Dendritic cell treated with granulocyte-macrophage colony-stimulating factor and Interleukin-4, amounts not matched to agents 40 ng/mL and 50 ng/mL, for 4 days (primary cell): ENCODE measurements at regions not wholly inside any gene's neighbourhood (a gene's known extent, or its start where the extent isn't known, plus 50 kb on each side); places are given as distances from the start of the nearest gene placed in this dataset.
"Not testable (repeated sequence)": the region's sequence is repeated elsewhere in the genome, so short reads cannot be mapped to it uniquely, and the experiment has no call there.

Experiments used
- H3K27ac Mint-ChIP-seq: one replicate; pipeline ENCODE4 v1.8.0; 2022; ENCODE audit warnings: mild to moderate bottlenecking, mixed read lengths
- H3K27me3 Mint-ChIP-seq: one replicate; pipeline ENCODE4 v1.8.0; 2022; ENCODE audit warnings: mild to moderate bottlenecking, mixed read lengths
- H3K36me3 Mint-ChIP-seq: one replicate; pipeline ENCODE4 v1.8.0; 2022; ENCODE audit warnings: low read depth, mixed read lengths
- H3K4me1 Mint-ChIP-seq: one replicate; pipeline ENCODE4 v1.8.0; 2022; ENCODE audit warnings: low read depth, mixed read lengths
- H3K4me3 Mint-ChIP-seq: one replicate; pipeline ENCODE4 v1.8.0; 2022; ENCODE audit warnings: mild to moderate bottlenecking, moderate library complexity, mixed read lengths
- H3K9me3 Mint-ChIP-seq: one replicate; pipeline ENCODE4 v1.8.0; 2022; ENCODE audit warnings: mixed read lengths
- intact Hi-C: fragments of 100-400 bp; cut with micrococcal nuclease; formaldehyde crosslinking; loops from one replicate; pipeline ENCODE4 v1.15.0; 2022

DNA sequence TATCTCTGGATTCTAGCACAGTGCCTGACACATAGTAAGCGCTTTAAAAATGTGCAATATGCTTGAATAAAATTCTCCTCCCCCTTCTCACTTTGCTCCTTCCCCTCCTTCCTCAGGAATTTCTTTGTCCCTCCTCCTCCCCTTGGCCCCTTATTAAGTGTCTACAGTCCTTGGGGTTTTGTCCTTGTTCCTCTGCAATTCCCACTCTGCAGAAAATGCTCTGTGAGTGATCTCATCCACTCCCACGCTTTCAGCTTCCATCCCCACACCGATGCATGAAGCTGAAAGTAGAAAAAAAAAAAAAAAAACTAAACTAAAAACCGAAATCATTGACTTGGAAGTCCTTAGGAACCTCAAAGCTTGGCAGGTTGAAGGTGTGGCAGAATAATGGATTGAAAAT, 273.6 kb downstream of the RRAGC start:
- intact Hi-C loops = loop anchor here (10.0 kb wide), 1 partner anchor 551 kb away; no protein-coding TSS in a partner anchor
- H3K9me3 Mint-ChIP-seq = no peaks in the 10 kb centered on the region
- H3K4me1 Mint-ChIP-seq = peaks cover 5% of the 10 kb centered on the region
- peaks cover 23% of the 10 kb centered on the region for H3K27me3 Mint-ChIP-seq
- no peak overlapping the region for H3K27ac Mint-ChIP-seq
- no peaks in the 10 kb centered on the region for H3K36me3 Mint-ChIP-seq
- no peak overlapping the region for H3K4me3 Mint-ChIP-seq

DNA sequence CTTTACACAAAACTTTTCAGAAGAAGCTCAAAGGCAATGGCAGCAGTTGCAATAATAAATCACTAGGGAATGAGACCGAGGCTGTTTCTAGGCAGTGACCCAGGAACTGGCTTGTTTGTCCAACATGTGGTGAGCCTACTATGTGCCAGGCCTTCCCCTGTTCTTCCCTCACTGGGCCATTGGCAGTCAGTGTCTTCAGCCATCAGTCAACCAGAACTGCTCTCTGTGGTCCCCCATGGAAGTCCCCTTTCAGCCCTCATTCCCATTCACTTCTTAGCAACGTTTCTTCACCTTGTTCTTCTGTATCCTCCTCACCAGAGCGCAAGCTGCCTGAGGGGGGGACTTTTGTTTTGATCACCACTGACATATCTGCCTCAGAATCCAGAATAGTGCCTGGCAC, 274.1 kb downstream of the RRAGC start:
- Mint-ChIP-seq H3K27ac (no peak overlapping the region), H3K4me3 (no peak overlapping the region), H3K9me3 (no peaks in the 10 kb centered on the region), H3K4me1 (peaks cover 5% of the 10 kb centered on the region), H3K27me3 (peaks cover 26% of the 10 kb centered on the region), H3K36me3 (no peaks in the 10 kb centered on the region)
- intact Hi-C loops = loop anchor here (10.0 kb wide), 1 partner anchor 551 kb away; no protein-coding TSS in a partner anchor

- H3K27ac Mint-ChIP-seq = no peak overlapping the region
Observed at GRCh38 chr1:38584448-38585355, 274.9 kb downstream of the RRAGC start.

GRCh38 chr1:38583287-38583686, 276.3 kb downstream of the RRAGC start:
- H3K9me3 Mint-ChIP-seq = not testable (repeated sequence)
- intact Hi-C loops = loop anchor here (10.0 kb wide), 1 partner anchor 548 kb away; no protein-coding TSS in a partner anchor

More at GRCh38 chr1:38584448-38585355, 274.9 kb downstream of the RRAGC start:
- peaks cover 34% of the 10 kb centered on the region for H3K27me3 Mint-ChIP-seq
- intact Hi-C loops = loop anchor here (10.0 kb wide), 1 partner anchor 550 kb away; no protein-coding TSS in a partner anchor
- H3K4me1 Mint-ChIP-seq = peaks cover 5% of the 10 kb centered on the region
- no peaks in the 10 kb centered on the region for H3K9me3 Mint-ChIP-seq
- H3K4me3 Mint-ChIP-seq = no peak overlapping the region
- no peaks in the 10 kb centered on the region for H3K36me3 Mint-ChIP-seq

DNA sequence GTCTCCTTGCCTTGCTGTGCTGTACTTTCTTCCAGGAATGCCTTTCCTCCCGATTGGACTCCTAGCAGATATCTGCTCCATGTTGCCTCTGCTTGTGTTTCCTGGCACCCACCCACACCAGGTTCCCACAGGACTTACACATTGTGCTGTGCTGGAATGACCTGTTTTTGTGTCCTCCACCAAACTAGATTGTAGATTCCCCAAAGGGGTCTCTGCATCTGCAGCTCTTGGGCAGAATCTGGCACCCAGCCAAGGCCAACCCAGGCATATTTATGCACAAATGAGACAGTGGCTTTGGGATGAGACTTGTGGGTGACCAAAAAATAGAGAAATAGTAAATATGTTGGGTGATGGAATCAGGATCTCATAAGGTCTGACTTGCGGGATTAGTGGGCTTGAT, 278.2 kb downstream of the RRAGC start:
- Mint-ChIP-seq H3K4me1 (peaks cover 5% of the 10 kb centered on the region), H3K9me3 (no peaks in the 10 kb centered on the region), H3K27me3 (peaks cover 61% of the 10 kb centered on the region), H3K4me3 (no peak overlapping the region), H3K36me3 (no peaks in the 10 kb centered on the region), H3K27ac (no peak overlapping the region)
- intact Hi-C loops = loop anchor here (10.0 kb wide), 1 partner anchor 547 kb away; no protein-coding TSS in a partner anchor

More at GRCh38 chr1:38583287-38583686, 276.3 kb downstream of the RRAGC start:
- peaks cover 47% of the 10 kb centered on the region for H3K27me3 Mint-ChIP-seq
- H3K36me3 Mint-ChIP-seq, H3K4me1 Mint-ChIP-seq, H3K4me3 Mint-ChIP-seq, H3K27ac Mint-ChIP-seq: not testable (repeated sequence)

DNA sequence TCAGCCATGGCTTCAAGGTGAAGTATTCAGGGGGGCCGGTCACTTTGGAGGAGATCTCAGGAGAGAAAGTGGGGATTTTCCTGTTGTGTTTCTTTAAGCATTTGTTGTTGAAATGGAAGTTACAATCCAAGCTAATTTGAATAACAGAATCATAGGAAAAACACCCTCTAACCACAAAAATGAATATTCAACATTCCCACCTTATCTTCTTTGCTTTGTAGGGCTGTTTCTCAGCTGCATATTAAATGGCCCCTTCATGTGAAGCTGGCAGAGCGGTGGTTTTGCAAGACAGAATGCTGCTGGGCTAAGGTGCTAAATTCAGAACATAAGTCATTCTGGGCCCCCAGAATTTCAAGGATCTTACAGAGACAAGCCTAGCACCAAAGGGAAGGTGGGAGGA, 279.0 kb downstream of the RRAGC start:
- Mint-ChIP-seq H3K4me3 (no peak overlapping the region), H3K27me3 (peaks cover 61% of the 10 kb centered on the region), H3K4me1 (peaks cover 5% of the 10 kb centered on the region), H3K36me3 (no peaks in the 10 kb centered on the region), H3K27ac (no peak overlapping the region), H3K9me3 (no peaks in the 10 kb centered on the region)
- intact Hi-C loops = loop anchor here (10.0 kb wide), 1 partner anchor 546 kb away; no protein-coding TSS in a partner anchor

DNA sequence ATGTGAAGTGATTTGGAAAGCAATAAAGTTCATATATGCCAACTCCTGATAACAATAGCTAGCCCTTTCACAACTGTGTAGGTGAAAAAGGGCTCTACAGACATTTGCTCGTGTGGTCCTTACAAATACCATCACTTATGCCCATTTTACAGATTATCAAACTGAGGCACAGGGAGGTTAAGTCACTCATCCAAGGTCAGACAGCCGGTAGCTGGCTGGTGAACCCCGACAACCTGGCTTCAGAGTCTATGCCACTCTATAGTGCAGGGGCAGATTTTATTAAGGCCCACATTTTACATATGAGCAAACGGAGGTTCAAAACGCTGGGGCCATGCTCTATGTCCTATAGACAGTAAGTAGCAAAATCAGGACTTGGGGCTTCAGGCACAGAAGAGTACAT, 280.5 kb downstream of the RRAGC start:
- intact Hi-C loops = no loop called here
- Mint-ChIP-seq H3K4me1 (peaks cover 5% of the 10 kb centered on the region), H3K27ac (no peak overlapping the region), H3K36me3 (no peaks in the 10 kb centered on the region), H3K9me3 (no peaks in the 10 kb centered on the region), H3K4me3 (no peak overlapping the region), H3K27me3 (peaks cover 58% of the 10 kb centered on the region)

- Mint-ChIP-seq H3K4me1 (peaks cover 5% of the 10 kb centered on the region), H3K4me3 (no peak overlapping the region), H3K27ac (no peak overlapping the region), H3K27me3 (peaks cover 57% of the 10 kb centered on the region), H3K36me3 (no peaks in the 10 kb centered on the region), H3K9me3 (no peaks in the 10 kb centered on the region)
- intact Hi-C loops = no loop called here
Observed at GRCh38 chr1:38578271-38578951, 281.2 kb downstream of the RRAGC start.

DNA sequence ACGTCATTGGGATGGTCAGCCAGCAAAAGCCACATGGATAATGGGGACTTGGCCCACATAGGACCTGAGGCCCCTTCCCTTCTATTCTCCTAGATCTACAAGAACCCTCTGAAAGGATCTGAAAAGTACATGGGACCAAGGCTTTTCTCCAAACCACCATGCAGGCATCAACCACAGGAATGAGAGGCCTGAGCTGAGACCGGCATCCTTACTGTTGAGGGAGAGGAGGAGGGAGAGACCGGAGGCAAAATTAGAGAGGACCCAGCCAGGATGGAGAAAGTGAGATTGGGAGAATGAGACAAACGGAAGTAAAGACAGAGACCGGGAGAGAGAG, 281.7 kb downstream of the RRAGC start:
- intact Hi-C loops = no loop called here
- Mint-ChIP-seq H3K27ac (no peak overlapping the region), H3K9me3 (no peaks in the 10 kb centered on the region), H3K4me1 (peaks cover 5% of the 10 kb centered on the region), H3K36me3 (no peaks in the 10 kb centered on the region), H3K4me3 (no peak overlapping the region), H3K27me3 (peaks cover 57% of the 10 kb centered on the region)

DNA sequence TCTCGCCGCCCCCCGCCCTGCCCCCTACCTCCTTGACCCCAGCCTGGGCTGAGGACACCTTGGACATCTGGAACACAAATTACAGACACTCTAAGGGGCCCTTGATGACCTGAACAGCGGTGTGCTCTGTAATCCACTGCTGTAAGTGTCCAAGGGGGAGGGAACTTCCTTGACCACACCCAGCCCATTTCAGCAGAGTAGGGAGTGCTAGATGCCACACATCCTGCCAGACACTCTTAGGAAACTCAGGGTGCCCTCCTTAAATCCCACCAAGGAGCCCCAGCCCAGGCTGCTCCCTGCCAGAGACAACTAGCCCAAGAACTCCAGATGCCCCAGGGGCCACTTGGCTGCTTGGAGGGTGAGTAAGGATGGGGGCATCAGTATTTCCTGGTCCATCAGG, 282.2 kb downstream of the RRAGC start:
- Mint-ChIP-seq H3K36me3 (no peaks in the 10 kb centered on the region), H3K4me3 (no peak overlapping the region), H3K9me3 (no peaks in the 10 kb centered on the region), H3K27ac (no peak overlapping the region), H3K4me1 (peaks cover 5% of the 10 kb centered on the region), H3K27me3 (peaks cover 55% of the 10 kb centered on the region)
- intact Hi-C loops = no loop called here

GRCh38 chr1:38576241-38576640, 283.3 kb downstream of the RRAGC start:
- H3K9me3 Mint-ChIP-seq = no peaks in the 10 kb centered on the region
- intact Hi-C loops = no loop called here
- no peak overlapping the region for H3K27ac Mint-ChIP-seq
- no peak overlapping the region for H3K4me3 Mint-ChIP-seq
- peaks cover 5% of the 10 kb centered on the region for H3K4me1 Mint-ChIP-seq
- peaks cover 51% of the 10 kb centered on the region for H3K27me3 Mint-ChIP-seq
- H3K36me3 Mint-ChIP-seq = no peaks in the 10 kb centered on the region

DNA sequence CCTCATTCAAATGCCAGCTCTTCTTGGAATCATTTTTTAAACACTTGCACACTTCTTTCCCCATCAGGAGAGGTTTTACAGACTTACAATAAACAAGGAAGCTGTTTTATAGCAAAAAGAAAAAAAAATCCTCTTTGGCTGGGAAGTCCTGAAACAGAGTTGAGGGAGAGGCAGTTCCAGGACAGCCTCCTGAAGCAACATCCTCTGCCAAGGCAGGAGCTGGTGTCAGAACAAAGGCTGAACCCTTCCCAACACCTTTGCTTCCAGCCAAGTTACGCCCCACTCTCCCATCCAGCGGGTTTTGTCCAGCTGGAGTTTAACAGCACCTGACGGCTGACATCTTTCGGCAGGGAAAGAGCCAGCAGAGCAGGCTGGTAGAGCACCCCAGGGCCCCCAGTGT, 287.8 kb downstream of the RRAGC start:
- Mint-ChIP-seq H3K4me1 (no peaks in the 10 kb centered on the region), H3K4me3 (no peak overlapping the region), H3K36me3 (no peaks in the 10 kb centered on the region), H3K27me3 (peaks cover 30% of the 10 kb centered on the region), H3K27ac (no peak overlapping the region), H3K9me3 (no peaks in the 10 kb centered on the region)
- intact Hi-C loops = no loop called here

GRCh38 chr1:38570657-38570975, 289.0 kb downstream of the RRAGC start:
- Mint-ChIP-seq H3K4me1 (no peaks in the 10 kb centered on the region), H3K27me3 (peaks cover 24% of the 10 kb centered on the region), H3K27ac (no peak overlapping the region), H3K36me3 (no peaks in the 10 kb centered on the region), H3K9me3 (no peaks in the 10 kb centered on the region), H3K4me3 (no peak overlapping the region)
- intact Hi-C loops = no loop called here

- Mint-ChIP-seq H3K27ac (no peak overlapping the region), H3K9me3 (no peaks in the 10 kb centered on the region), H3K36me3 (no peaks in the 10 kb centered on the region), H3K4me3 (no peak overlapping the region), H3K27me3 (peaks cover 22% of the 10 kb centered on the region), H3K4me1 (no peaks in the 10 kb centered on the region)
- intact Hi-C loops = no loop called here
Observed at GRCh38 chr1:38569932-38570656, 289.5 kb downstream of the RRAGC start.
